ENCODE measurements at regions not wholly inside any gene's neighbourhood (a gene's known extent, or its start where the extent isn't known, plus 50 kb on each side); places are given as distances from the start of the nearest gene placed in this dataset.

DNA sequence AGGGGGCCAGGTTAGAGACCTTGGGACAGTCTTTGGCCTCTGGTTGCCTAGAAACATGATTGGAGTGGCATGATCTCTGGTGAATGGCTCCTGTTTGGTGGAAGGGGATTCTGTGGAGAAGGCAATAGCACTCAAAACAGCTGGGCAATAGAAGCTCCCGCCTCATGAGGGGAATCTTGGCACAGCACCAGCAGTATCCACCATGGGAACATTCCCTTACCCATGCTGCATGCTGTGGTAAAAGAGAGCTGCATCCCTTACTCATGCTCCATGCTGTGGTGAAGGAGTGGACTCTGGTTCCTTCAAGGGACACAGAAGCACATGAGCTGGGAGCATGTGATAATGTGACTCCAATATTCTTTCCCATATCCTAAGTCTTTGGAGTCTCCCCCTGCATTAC, 160.6 kb downstream of the PJA2 start:
- no peak overlapping the region for H3K56ac ChIP-seq (replicated peaks; ENCODE audit: insufficient read length, low read depth, low read length)
- FAIRE-seq: no peak
- H3K14ac ChIP-seq (ENCODE audit: insufficient read length): no peak overlapping the region
- no peaks in the 10 kb centered on the region for H4K20me1 ChIP-seq (replicated peaks in 1 of 2; ENCODE audit: control insufficient read depth in 1 of 2, insufficient read depth in 2 of 2, low read length in 2 of 2)
- H3K23ac ChIP-seq (ENCODE audit: insufficient read length): no peak overlapping the region
- H4K5ac ChIP-seq (ENCODE audit: insufficient read length, low read depth, low read length): no peak overlapping the region
- H2BK20ac ChIP-seq (ENCODE audit: low read length): no peak overlapping the region
- TF ChIP-seq KDM5A (IDR thresholded peaks at IDR 0.05; ENCODE audit: low read length): no peak
- no peak for TF ChIP-seq RAD21 (IDR thresholded peaks at IDR 0.05 in 1 of 2, conservative IDR thresholded peaks at IDR 0.05 in 1 of 2; ENCODE audit: low read depth in 2 of 2, low read length in 2 of 2)
- TF ChIP-seq POLR2AphosphoS5 (IDR thresholded peaks at IDR 0.05; ENCODE audit: low read depth, low read length): no peak
- no peak for TF ChIP-seq ZNF274 (IDR thresholded peaks at IDR 0.05; ENCODE audit: borderline replicate concordance, extremely low read depth, low read length)
- TF ChIP-seq JUND (IDR thresholded peaks at IDR 0.05; ENCODE audit: low read length): no peak
- CTCF ChIA-PET (ENCODE audit: partially characterized antibody): interaction anchor here (0.5 to 1.6 kb wide), 4 partner anchors 9 to 912 kb away, joined by 3 to 4 read pairs (median 3); no protein-coding TSS in a partner anchor
- no peak overlapping the region for H2BK15ac ChIP-seq (ENCODE audit: low read length)
- no peak overlapping the region for H2AK5ac ChIP-seq (ENCODE audit: low read depth, low read length)
- no peak overlapping the region for H3K18ac ChIP-seq (ENCODE audit: extremely low read depth, low read length)
- H3K4me1 ChIP-seq (replicated peaks in 1 of 4; ENCODE audit: control insufficient read depth in 3 of 4, insufficient read depth in 4 of 4, low read length in 3 of 4): no peaks in the 10 kb centered on the region
- H3K36me3 ChIP-seq (ENCODE audit: control insufficient read depth in 2 of 4, insufficient read depth in 4 of 4, low read length in 3 of 4): no peaks in the 10 kb centered on the region; a peak in 1 of 8 replicates
- no peak overlapping the region for H2BK120ac ChIP-seq (replicated peaks; ENCODE audit: low read depth, low read length)
- peaks cover 6 to 10% of the 10 kb centered on the region in 2 experiments; a peak in 2 of 4 replicates for H3K9me3 ChIP-seq (ENCODE audit: insufficient read depth in 2 of 2, low read depth in 1 of 2, low read length in 1 of 2)
- H3K27ac ChIP-seq (ENCODE audit: low read depth, low read length): no peak overlapping the region
- no peak overlapping the region for H2BK5ac ChIP-seq (ENCODE audit: low read depth, low read length)
- WGBS, 2 experiments (ENCODE audit: extremely low coverage in 1 of 2, insufficient coverage in 1 of 2, insufficient read length in 1 of 2, insufficient replicate concordance in 2 of 2, low coverage in 1 of 2, low lambda C conversion rate in 2 of 2, missing lambda C conversion rate in 1 of 2): 93% methylated on average over 1 of the region's 1 CpG; no CpG with 5 or more reads in 1 of the 2 experiments
- no peak overlapping the region for H3K9ac ChIP-seq (replicated peaks in 1 of 4; ENCODE audit: extremely low read depth in 1 of 4, low read depth in 3 of 4, low read length in 3 of 4)
- H3K27me3 ChIP-seq (replicated peaks in 1 of 4; ENCODE audit: control insufficient read depth in 3 of 4, extremely low read depth in 1 of 4, insufficient read depth in 3 of 4, low read length in 3 of 4): no peaks in the 10 kb centered on the region
- H4K8ac ChIP-seq (ENCODE audit: extremely low read depth, insufficient read depth, low read length): no peak overlapping the region; the same call in 1 of the 2 replicates
- H3K23me2 ChIP-seq (ENCODE audit: low read depth, low read length): no peaks in the 10 kb centered on the region
- H2BK12ac ChIP-seq (ENCODE audit: low read depth, low read length): no peak overlapping the region
- no peak overlapping the region for H4K91ac ChIP-seq (replicated peaks; ENCODE audit: insufficient read length, low read length)
- DNase-seq (ENCODE audit: low read depth in 1 of 2, low spot score in 2 of 2): no peak
- no peaks in the 10 kb centered on the region for H3K79me2 ChIP-seq (ENCODE audit: control insufficient read depth in 1 of 2, insufficient read depth in 2 of 2, low read length in 2 of 2)
- H3K4me3 ChIP-seq (ENCODE audit: extremely low read depth in 1 of 4, insufficient read depth in 2 of 4, low read depth in 3 of 4, low read length in 4 of 4): no peak overlapping the region
- no peak overlapping the region for H3K4ac ChIP-seq (replicated peaks; ENCODE audit: insufficient read length, low read depth, low read length)
- POLR2A ChIA-PET (ENCODE audit: partially characterized antibody): no interaction called here
- H3K4me2 ChIP-seq (ENCODE audit: insufficient read depth in 1 of 2, low read depth in 2 of 2, low read length in 2 of 2): no peak overlapping the region
- H3K79me1 ChIP-seq (ENCODE audit: low read depth, low read length): no peaks in the 10 kb centered on the region
- no peak overlapping the region for H2AFZ ChIP-seq (ENCODE audit: low read length)
